GM12878 (cell line): ENCODE measurements at regions not wholly inside any gene's neighbourhood (a gene's known extent, or its start where the extent isn't known, plus 50 kb on each side); places are given as distances from the start of the nearest gene placed in this dataset.

Experiments
- BHLHE40 ChIP-seq, 2 experiments: fragments of 450-650 bp in 1 of 2; IDR thresholded peaks; 2 replicates each; pipeline ENCODE4 v1.6.1; 2011 to 2017; ENCODE audit warnings: low read depth in 2 of 2, borderline replicate concordance in 1 of 2, improper control_type of control experiment in 1 of 2, low read length in 1 of 2, mild to moderate bottlenecking in 1 of 2
- BMI1 ChIP-seq: fragments of 450-650 bp; IDR thresholded peaks from 2 replicates; pipeline ENCODE4 v1.6.1; 2016; ENCODE audit warnings: mild to moderate bottlenecking, moderate library complexity, borderline replicate concordance
- E4F1 ChIP-seq: fragments of 450-650 bp; IDR thresholded peaks from 2 replicates; pipeline ENCODE4 v1.6.1; 2018; ENCODE audit warnings: borderline replicate concordance, mild to moderate bottlenecking; ENCODE audit not compliant: partially characterized antibody
- ELK1 ChIP-seq: IDR thresholded peaks from 2 replicates; pipeline ENCODE4 v1.6.1; 2012; ENCODE audit warnings: low read depth, low read length, improper control_type of control experiment
- ESRRA ChIP-seq: IDR thresholded peaks from 2 replicates; pipeline ENCODE4 v1.6.1; 2012; ENCODE audit warnings: mild to moderate bottlenecking, low read length, improper control_type of control experiment
- GATAD2B ChIP-seq: fragments of 450-650 bp; conservative IDR thresholded peaks from 2 replicates; pipeline ENCODE4 v1.6.1; 2017; ENCODE audit warnings: low read depth, mild to moderate bottlenecking, moderate library complexity
- IRF5 ChIP-seq: fragments of 450-650 bp; IDR thresholded peaks from 2 replicates; pipeline ENCODE4 v1.6.1; 2017; ENCODE audit warnings: borderline replicate concordance
- JUND ChIP-seq: IDR thresholded peaks from 2 replicates; pipeline ENCODE4 v1.6.1; 2012; ENCODE audit warnings: low read depth, mild to moderate bottlenecking, low read length, improper control_type of control experiment, moderate library complexity
- MLLT1 ChIP-seq: fragments of 450-650 bp; IDR thresholded peaks from 2 replicates; pipeline ENCODE4 v1.6.1; 2016; ENCODE audit warnings: mild to moderate bottlenecking
- POU2F2 ChIP-seq: IDR thresholded peaks from 3 replicates; pipeline ENCODE4 v1.6.1; 2011; ENCODE audit warnings: low read depth, mild to moderate bottlenecking, low read length, borderline replicate concordance
- REST ChIP-seq: IDR thresholded peaks from 2 replicates; pipeline ENCODE4 v1.6.1; 2012; ENCODE audit warnings: mild to moderate bottlenecking, low read depth, low read length
- SMAD1 ChIP-seq: fragments of 450-650 bp; IDR thresholded peaks from 2 replicates; pipeline ENCODE4 v1.6.1; 2018; ENCODE audit warnings: mild to moderate bottlenecking, low read depth; ENCODE audit not compliant: partially characterized antibody
- SRF ChIP-seq, 2 experiments: IDR thresholded peaks; 2 replicates each; pipeline ENCODE4 v1.6.1; 2011; ENCODE audit warnings: low read depth in 2 of 2, low read length in 2 of 2, mild to moderate bottlenecking in 1 of 2, moderate library complexity in 1 of 2
- TCF3 ChIP-seq: IDR thresholded peaks from 2 replicates; pipeline ENCODE4 v1.6.1; 2012; ENCODE audit warnings: low read depth, mild to moderate bottlenecking, low read length, borderline replicate concordance; ENCODE audit not compliant: insufficient read depth
- USF1 ChIP-seq: IDR thresholded peaks from 2 replicates; pipeline ENCODE4 v1.6.1; 2011; ENCODE audit warnings: borderline replicate concordance, low read depth, mild to moderate bottlenecking, moderate library complexity, mixed read lengths, low read length; ENCODE audit not compliant: insufficient read depth; ENCODE audit errors: extremely low read length
- ZZZ3 ChIP-seq: IDR thresholded peaks from 2 replicates; pipeline ENCODE4 v1.6.1; 2011; ENCODE audit warnings: low read depth; ENCODE audit not compliant: control insufficient read depth, insufficient read length

- no peak for TF ChIP-seq IRF5
- no peak for TF ChIP-seq USF1
- TF ChIP-seq REST, result no peak
- TF ChIP-seq ZZZ3, result no peak
- peak; percentile 53; the same call in 1 of the 2 replicates for TF ChIP-seq BMI1
- TF ChIP-seq ELK1, result no peak
- no peak for TF ChIP-seq SRF (IDR thresholded peaks at IDR 0.05; ENCODE audit: low read depth in 2 of 2, low read length in 2 of 2)
- TF ChIP-seq POU2F2, result peak; percentile 21; the same call in 1 of the 3 replicates
- peak; percentile 36; the same call in 1 of the 2 replicates for TF ChIP-seq GATAD2B
- TF ChIP-seq MLLT1, result peak; percentile 39; the same call in 1 of the 2 replicates
- no peak for TF ChIP-seq TCF3
- no peak for TF ChIP-seq SMAD1
- TF ChIP-seq JUND, result no peak
- TF ChIP-seq E4F1, result no peak
- no peak for TF ChIP-seq ESRRA
- no peak for TF ChIP-seq BHLHE40 (IDR thresholded peaks at IDR 0.05; ENCODE audit: borderline replicate concordance in 1 of 2, low read depth in 2 of 2, low read length in 1 of 2)
Measured at GRCh38 chr3:117486719-117487716, 777.4 kb downstream of the TUSC7 start (continued).
